EL (cell line): ENCODE measurements at regions not wholly inside any gene's neighbourhood (a gene's known extent, or its start where the extent isn't known, plus 50 kb on each side); places are given as distances from the start of the nearest gene placed in this dataset.
"Not testable (repeated sequence)": the region's sequence is repeated elsewhere in the genome, so short reads cannot be mapped to it uniquely, and the experiment has no call there.

Experiments used
- DNase-seq: peaks from one replicate; pipeline ENCODE4 v3.0.0-alpha.2; 2016

GRCh38 chr4:128437023-128437422 lies 149.4 kb upstream of the PGRMC2 start:
- not testable (repeated sequence) for DNase-seq

- DNase-seq: not testable (repeated sequence)
Measured at GRCh38 chr4:128429023-128429613, 141.5 kb upstream of the PGRMC2 start.

- DNase-seq: no peak
Measured at GRCh38 chr4:128428397-128428796, 140.8 kb upstream of the PGRMC2 start.

GRCh38 chr4:128427832-128428366 lies 140.3 kb upstream of the PGRMC2 start:
- DNase-seq: peak; percentile 77

- peak; percentile 10 for DNase-seq
Measured at GRCh38 chr4:128424527-128425497, 137.2 kb upstream of the PGRMC2 start.

GRCh38 chr4:128422296-128422695 lies 134.7 kb upstream of the PGRMC2 start:
- DNase-seq: not testable (repeated sequence)

- no peak for DNase-seq
Measured at GRCh38 chr4:128416921-128417320, 129.3 kb upstream of the PGRMC2 start.

GRCh38 chr4:128410037-128410436 lies 122.4 kb upstream of the PGRMC2 start:
- DNase-seq: no peak

- DNase-seq: no peak
Measured at GRCh38 chr4:128403586-128403985, 116.0 kb upstream of the PGRMC2 start.

GRCh38 chr4:128394778-128395177 lies 107.2 kb upstream of the PGRMC2 start:
- no peak for DNase-seq

- DNase-seq: peak; percentile 13
Measured at GRCh38 chr4:128393101-128393704, 105.6 kb upstream of the PGRMC2 start.

- DNase-seq: no peak
Measured at GRCh38 chr4:128390475-128390996, 102.9 kb upstream of the PGRMC2 start.

- DNase-seq: no peak
Measured at GRCh38 chr4:128388796-128389195, 101.2 kb upstream of the PGRMC2 start.

GRCh38 chr4:128388352-128388630 lies 100.7 kb upstream of the PGRMC2 start:
- DNase-seq: peak; percentile 34

GRCh38 chr4:128387600-128388351 lies 100.2 kb upstream of the PGRMC2 start:
- peak; percentile 39 for DNase-seq

GRCh38 chr4:128386761-128387599 lies 99.4 kb upstream of the PGRMC2 start:
- DNase-seq: peak; percentile 98

- peak; percentile 66 for DNase-seq
Measured at GRCh38 chr4:128385683-128386304, 98.2 kb upstream of the PGRMC2 start.

- DNase-seq: no peak
Measured at GRCh38 chr4:128384765-128385598, 97.4 kb upstream of the PGRMC2 start.

- peak; percentile 92 for DNase-seq
Measured at GRCh38 chr4:128384091-128384520, 96.5 kb upstream of the PGRMC2 start.
